Small intestine (tissue), 7 donors: ENCODE measurements at regions not wholly inside any gene's neighbourhood (a gene's known extent, or its start where the extent isn't known, plus 50 kb on each side); places are given as distances from the start of the nearest gene placed in this dataset.

Experiments used
- DNase-seq, 2 donors: peaks; one replicate each; pipeline versions ENCODE4 v3.0.0 to v3.0.0-alpha.2; 2013
- FAIRE-seq: peaks from 2 replicates; lab custom pipeline; 2012; peaks lifted over from hg19 to GRCh38; lab: Jason Lieb, UNC
- H3K27ac ChIP-seq, 3 donors: one replicate each; pipeline ENCODE4 v1.5.1; 2013; ENCODE audit warnings: low read length in 2 of 3, mild to moderate bottlenecking in 2 of 3, control low read depth in 1 of 3, inconsistent platforms in 1 of 3, low read depth in 1 of 3, moderate library complexity in 1 of 3
- H3K27me3 ChIP-seq, 3 donors: one replicate each; pipeline ENCODE4 v1.6.1; 2013; ENCODE audit warnings: low read length in 3 of 3, inconsistent platforms in 1 of 3; ENCODE audit not compliant: control insufficient read depth in 3 of 3, insufficient read depth in 3 of 3
- H3K36me3 ChIP-seq, 3 donors: one replicate each; pipeline ENCODE4 v1.6.1; 2013; ENCODE audit warnings: low read length in 3 of 3, inconsistent platforms in 1 of 3, low read depth in 1 of 3, mild to moderate bottlenecking in 1 of 3, moderate library complexity in 1 of 3; ENCODE audit not compliant: control insufficient read depth in 3 of 3, insufficient read depth in 2 of 3
- H3K4me1 ChIP-seq, 3 donors: one replicate each; pipeline ENCODE4 v1.6.1; 2013; ENCODE audit warnings: low read length in 2 of 3, inconsistent platforms in 1 of 3, low read depth in 1 of 3, mild to moderate bottlenecking in 1 of 3, moderate library complexity in 1 of 3; ENCODE audit not compliant: control insufficient read depth in 3 of 3, insufficient read depth in 2 of 3
- H3K4me3 ChIP-seq, 3 donors: one replicate each; pipeline ENCODE4 v1.5.1; 2013; ENCODE audit warnings: low read length in 3 of 3, control low read depth in 1 of 3, inconsistent platforms in 1 of 3, low read depth in 1 of 3, mild to moderate bottlenecking in 1 of 3, moderate library complexity in 1 of 3
- H3K9me3 ChIP-seq, 2 donors: one replicate each; pipeline ENCODE4 v1.6.1; 2013; ENCODE audit warnings: low read depth in 1 of 2, low read length in 1 of 2; ENCODE audit not compliant: control insufficient read depth in 2 of 2, insufficient read depth in 1 of 2
- WGBS, 3 donors: extraction: QIAGEN DNeasy Blood & Tissue Kit; methylation state at CpG; one replicate each; pipeline ENCODE4 v1.1.7; 2013; 5-methylcytosine and 5-hydroxymethylcytosine counted together
- donor health status: healthy with polysubstance abuse.
- donor health status: control.
- donor health status: control.
- donor health status: Bipolar disorder and iron deficiency.
- donor health status: healthy.

- Histone ChIP-seq H3K27me3 (no peaks in the 10 kb centered on the region), H3K9me3 (peaks cover 0 to 7% of the 10 kb centered on the region in 2 donors), H3K4me3 (no peak overlapping the region), H3K36me3 (no peaks in the 10 kb centered on the region), H3K27ac (no peak overlapping the region), H3K4me1 (peaks cover 0 to 15% (median 0%) of the 10 kb centered on the region in 3 donors)
- DNase-seq: no peak
- 7 to 31% (median 14%) methylated on average over 1 of the region's 1 CpG for WGBS, 3 donors
- FAIRE-seq: no peak
These were observed 109.4 kb upstream of the PRLR start for GRCh38 chr5:35339616-35340100.

- no peak for FAIRE-seq
- H3K27me3 ChIP-seq: no peaks in the 10 kb centered on the region
- 91 to 95% (median 94%) methylated on average over 1 of the region's 1 CpG for WGBS, 3 donors
- no peak for DNase-seq
- H3K27ac ChIP-seq: no peak overlapping the region
- H3K36me3 ChIP-seq: no peaks in the 10 kb centered on the region
- H3K4me1 ChIP-seq: peaks cover 0 to 15% (median 0%) of the 10 kb centered on the region in 3 donors
- H3K4me3 ChIP-seq: no peak overlapping the region
- H3K9me3 ChIP-seq: peaks cover 0 to 7% of the 10 kb centered on the region in 2 donors
These were observed 108.7 kb upstream of the PRLR start for GRCh38 chr5:35339006-35339405.

GRCh38 chr5:35338157-35338453 lies 107.8 kb upstream of the PRLR start:
- FAIRE-seq: no peak
- DNase-seq: peak in 1 of 2 donors; percentile 45
- Histone ChIP-seq H3K4me3 (no peak overlapping the region), H3K9me3 (peaks cover 0 to 7% of the 10 kb centered on the region in 2 donors), H3K27ac (peak overlapping the region in 1 of 3 donors; percentile 67), H3K4me1 (peaks cover 0 to 15% (median 0%) of the 10 kb centered on the region in 3 donors), H3K36me3 (no peaks in the 10 kb centered on the region), H3K27me3 (no peaks in the 10 kb centered on the region)

- whole genome bisulfite sequencing, 3 donors: 53 to 64% (median 53%) methylated on average over 7 of the region's 7 CpGs
- peak in 1 of 2 donors; percentile 86 for DNase-seq
- FAIRE-seq: no peak
- Histone ChIP-seq H3K4me1 (peaks cover 0 to 16% (median 0%) of the 10 kb centered on the region in 3 donors), H3K27me3 (no peaks in the 10 kb centered on the region), H3K4me3 (no peak overlapping the region), H3K36me3 (no peaks in the 10 kb centered on the region), H3K27ac (peak overlapping the region in 1 of 3 donors; percentile 67), H3K9me3 (peaks cover 0 to 7% of the 10 kb centered on the region in 2 donors)
These were observed 107.3 kb upstream of the PRLR start for GRCh38 chr5:35337340-35338156.

GRCh38 chr5:35336230-35336629 lies 105.9 kb upstream of the PRLR start:
- FAIRE-seq (no peak), DNase-seq (peak in 1 of 2 donors; percentile 43)
- no peaks in the 10 kb centered on the region for H3K36me3 ChIP-seq
- H3K27ac ChIP-seq: no peak overlapping the region
- no peak overlapping the region for H3K4me3 ChIP-seq
- H3K27me3 ChIP-seq: no peaks in the 10 kb centered on the region
- H3K9me3 ChIP-seq: peaks cover 0 to 7% of the 10 kb centered on the region in 2 donors
- peaks cover 0 to 20% (median 0%) of the 10 kb centered on the region in 3 donors for H3K4me1 ChIP-seq
- WGBS, 3 donors: 75 to 77% (median 77%) methylated on average over 4 of the region's 4 CpGs

- Histone ChIP-seq H3K4me1 (peaks cover 0 to 20% (median 0%) of the 10 kb centered on the region in 3 donors), H3K36me3 (no peaks in the 10 kb centered on the region), H3K9me3 (peaks cover 0 to 7% of the 10 kb centered on the region in 2 donors), H3K27ac (no peak overlapping the region), H3K27me3 (no peaks in the 10 kb centered on the region), H3K4me3 (no peak overlapping the region)
- FAIRE-seq (no peak), DNase-seq (no peak)
- WGBS, 3 donors: 77 to 79% (median 77%) methylated on average over 4 of the region's 4 CpGs
These were observed 105.5 kb upstream of the PRLR start for GRCh38 chr5:35335752-35336151.

- 56 to 86% (median 64%) methylated on average over 3 of the region's 3 CpGs for WGBS, 3 donors
- Histone ChIP-seq H3K27me3 (no peaks in the 10 kb centered on the region), H3K4me3 (no peak overlapping the region), H3K27ac (no peak overlapping the region), H3K9me3 (no peaks in the 10 kb centered on the region), H3K4me1 (peaks cover 0 to 16% (median 0%) of the 10 kb centered on the region in 3 donors), H3K36me3 (no peaks in the 10 kb centered on the region)
- DNase-seq: no peak
- FAIRE-seq: no peak
These were observed 103.1 kb upstream of the PRLR start for GRCh38 chr5:35333366-35333765.

GRCh38 chr5:35331956-35332950 lies 102.0 kb upstream of the PRLR start:
- Histone ChIP-seq H3K9me3 (no peaks in the 10 kb centered on the region), H3K27me3 (no peaks in the 10 kb centered on the region), H3K27ac (peak overlapping the region in 1 of 3 donors; percentile 2), H3K4me3 (no peak overlapping the region), H3K36me3 (no peaks in the 10 kb centered on the region), H3K4me1 (peaks cover 0 to 13% (median 0%) of the 10 kb centered on the region in 3 donors)
- FAIRE-seq: no peak
- WGBS, 3 donors: 75 to 77% (median 77%) methylated on average over 8 of the region's 8 CpGs
- peak in 1 of 2 donors; percentile 44 for DNase-seq
